ENCODE measurements at regions not wholly inside any gene's neighbourhood (a gene's known extent, or its start where the extent isn't known, plus 50 kb on each side); places are given as distances from the start of the nearest gene placed in this dataset.

- TF ChIP-seq CTCF (IDR thresholded peaks at IDR 0.05) (no peak), POLR2A (IDR thresholded peaks at IDR 0.05) (no peak)
Observed at GRCh38 chr12:76631741-76632140, 72.2 kb upstream of the OSBPL8 start.

Data from body of pancreas (tissue), 4 donors.